ENCODE measurements at regions not wholly inside any gene's neighbourhood (a gene's known extent, or its start where the extent isn't known, plus 50 kb on each side); places are given as distances from the start of the nearest gene placed in this dataset.

- no peak overlapping the region for H3K9ac ChIP-seq (replicated peaks in 1 of 4; ENCODE audit: extremely low read depth in 1 of 4, low read depth in 3 of 4, low read length in 3 of 4)
- no peak overlapping the region for H2AK5ac ChIP-seq (ENCODE audit: low read depth, low read length)
- H3K79me1 ChIP-seq (ENCODE audit: low read depth, low read length), result no peaks in the 10 kb centered on the region
- no peak overlapping the region for H3K56ac ChIP-seq (replicated peaks; ENCODE audit: insufficient read length, low read depth, low read length)
- no peak overlapping the region for H3K27ac ChIP-seq (ENCODE audit: low read depth, low read length)
- no peak overlapping the region for H4K8ac ChIP-seq (ENCODE audit: extremely low read depth, insufficient read depth, low read length)
- H2BK5ac ChIP-seq (ENCODE audit: low read depth, low read length), result no peak overlapping the region
- no peak overlapping the region for H2BK20ac ChIP-seq (ENCODE audit: low read length)
- no peaks in the 10 kb centered on the region for H3K9me3 ChIP-seq (ENCODE audit: insufficient read depth in 2 of 2, low read depth in 1 of 2, low read length in 1 of 2)
- H3K27me3 ChIP-seq (replicated peaks in 1 of 4; ENCODE audit: control insufficient read depth in 3 of 4, extremely low read depth in 1 of 4, insufficient read depth in 3 of 4, low read length in 3 of 4), result no peaks in the 10 kb centered on the region
- no peak overlapping the region for H2BK15ac ChIP-seq (ENCODE audit: low read length)
- ChIA-PET CTCF (ENCODE audit: partially characterized antibody) (interaction anchor here (1.6 kb wide), 1 partner anchor 59 kb away, joined by 3 read pairs; no protein-coding TSS in a partner anchor), POLR2A (ENCODE audit: partially characterized antibody) (no interaction called here)
- no peak overlapping the region for H3K4me2 ChIP-seq (ENCODE audit: insufficient read depth in 1 of 2, low read depth in 2 of 2, low read length in 2 of 2)
- H3K14ac ChIP-seq (ENCODE audit: insufficient read length), result no peak overlapping the region
- DNase-seq (ENCODE audit: low read depth in 1 of 2, low spot score in 2 of 2), result no peak
- no peaks in the 10 kb centered on the region for H4K20me1 ChIP-seq (replicated peaks in 1 of 2; ENCODE audit: control insufficient read depth in 1 of 2, insufficient read depth in 2 of 2, low read length in 2 of 2)
- no peak overlapping the region for H3K4me3 ChIP-seq (ENCODE audit: extremely low read depth in 1 of 4, insufficient read depth in 2 of 4, low read depth in 3 of 4, low read length in 4 of 4)
- H3K36me3 ChIP-seq (ENCODE audit: control insufficient read depth in 2 of 4, insufficient read depth in 4 of 4, low read length in 3 of 4), result no peaks in the 10 kb centered on the region
- no peak overlapping the region for H2BK120ac ChIP-seq (replicated peaks; ENCODE audit: low read depth, low read length)
- no peak overlapping the region for H3K18ac ChIP-seq (ENCODE audit: extremely low read depth, low read length)
- no peak overlapping the region for H2BK12ac ChIP-seq (ENCODE audit: low read depth, low read length)
- FAIRE-seq, result no peak
- 99% methylated on average over 5 of the region's 5 CpGs; no CpG with 5 or more reads in 1 of the 2 experiments for WGBS, 2 experiments (ENCODE audit: extremely low coverage in 1 of 2, insufficient coverage in 1 of 2, insufficient read length in 1 of 2, insufficient replicate concordance in 2 of 2, low coverage in 1 of 2, low lambda C conversion rate in 2 of 2, missing lambda C conversion rate in 1 of 2)
- H3K4ac ChIP-seq (replicated peaks; ENCODE audit: insufficient read length, low read depth, low read length), result no peak overlapping the region
- H3K4me1 ChIP-seq (replicated peaks in 1 of 4; ENCODE audit: control insufficient read depth in 3 of 4, insufficient read depth in 4 of 4, low read length in 3 of 4), result no peaks in the 10 kb centered on the region; a peak in 1 of 7 replicates
- no peak overlapping the region for H4K91ac ChIP-seq (replicated peaks; ENCODE audit: insufficient read length, low read length)
- no peak overlapping the region for H2AFZ ChIP-seq (ENCODE audit: low read length)
- H3K23ac ChIP-seq (ENCODE audit: insufficient read length), result no peak overlapping the region
- no peak overlapping the region for H4K5ac ChIP-seq (ENCODE audit: insufficient read length, low read depth, low read length)
- H3K79me2 ChIP-seq (ENCODE audit: control insufficient read depth in 1 of 2, insufficient read depth in 2 of 2, low read length in 2 of 2), result no peaks in the 10 kb centered on the region
- no peaks in the 10 kb centered on the region; the same call in 1 of the 2 replicates for H3K23me2 ChIP-seq (ENCODE audit: low read depth, low read length)
- TF ChIP-seq BRCA1 (IDR thresholded peaks at IDR 0.05; ENCODE audit: low read depth, low read length) (no peak), E2F6 (IDR thresholded peaks at IDR 0.05) (no peak), HDAC2 (IDR thresholded peaks at IDR 0.05; ENCODE audit: borderline replicate concordance in 1 of 2, low read depth in 2 of 2, low read length in 2 of 2) (no peak), FOSL1 (IDR thresholded peaks at IDR 0.05; ENCODE audit: insufficient read depth, low read depth, low read length) (no peak), GABPA (IDR thresholded peaks at IDR 0.05; ENCODE audit: borderline replicate concordance, insufficient read depth, low read length) (no peak), CTBP2 (IDR thresholded peaks at IDR 0.05; ENCODE audit: borderline replicate concordance, insufficient read depth, insufficient read length, low read length) (no peak), EZH2 (IDR thresholded peaks at IDR 0.05; ENCODE audit: low read depth, low read length, severe bottlenecking) (no peak), SIX5 (IDR thresholded peaks at IDR 0.05; ENCODE audit: low read depth, low read length) (no peak), CEBPB (IDR thresholded peaks at IDR 0.05; ENCODE audit: low read depth, low read length) (no peak), ATF3 (IDR thresholded peaks at IDR 0.05; ENCODE audit: insufficient read depth, low read depth, low read length) (no peak), CBX8 (IDR thresholded peaks at IDR 0.05; ENCODE audit: borderline replicate concordance, low read depth, low read length) (no peak), SP1 (IDR thresholded peaks at IDR 0.05; ENCODE audit: low read depth, low read length) (no peak), TEAD4 (IDR thresholded peaks at IDR 0.05; ENCODE audit: low read depth, low read length) (no peak), NRF1 (IDR thresholded peaks at IDR 0.05; ENCODE audit: low read depth, low read length) (no peak)
Measured at GRCh38 chr5:74371621-74372020, 268.9 kb downstream of the ENC1 start.
